Keratinocyte (primary cell): ENCODE measurements at regions not wholly inside any gene's neighbourhood (a gene's known extent, or its start where the extent isn't known, plus 50 kb on each side); places are given as distances from the start of the nearest gene placed in this dataset.

ENCODE experiments used
- DNase-seq: peaks from one replicate; pipeline ENCODE4 v3.0.0-alpha.2; 2011; ENCODE audit warnings: low read depth, missing footprints, low spot score
- FAIRE-seq: peaks from 2 replicates; lab custom pipeline; 2011; peaks lifted over from hg19 to GRCh38; lab: Jason Lieb, UNC
- H2AFZ ChIP-seq: 2 replicates; pipeline ENCODE4 v1.6.0; 2012; ENCODE audit warnings: low read length, control low read depth, inconsistent platforms; ENCODE audit not compliant: control insufficient read depth
- H3K27ac ChIP-seq: 2 replicates; pipeline ENCODE4 v1.5.1; 2011; ENCODE audit warnings: low read length; ENCODE audit not compliant: control insufficient read depth, insufficient read depth
- H3K27me3 ChIP-seq: 3 replicates; pipeline ENCODE4 v1.6.0; 2011; ENCODE audit warnings: low read length; ENCODE audit not compliant: control insufficient read depth, insufficient read depth; ENCODE audit errors: extremely low read depth
- H3K36me3 ChIP-seq, 2 experiments: 2 replicates in 1 of 2; 3 replicates in 1 of 2; pipeline ENCODE4 v1.5.1; 2011; ENCODE audit warnings: low read length in 2 of 2, mild to moderate bottlenecking in 1 of 2; ENCODE audit not compliant: control insufficient read depth in 2 of 2, insufficient read depth in 2 of 2; ENCODE audit errors: extremely low read depth in 1 of 2
- H3K4me1 ChIP-seq: 3 replicates; pipeline ENCODE4 v1.5.1; 2011; ENCODE audit warnings: low read length; ENCODE audit not compliant: control insufficient read depth, insufficient read depth; ENCODE audit errors: extremely low read depth
- H3K4me2 ChIP-seq: 3 replicates; pipeline ENCODE4 v1.6.0; 2011; ENCODE audit warnings: low read depth, low read length; ENCODE audit not compliant: control insufficient read depth, insufficient read depth; ENCODE audit errors: extremely low read depth
- H3K4me3 ChIP-seq, 3 experiments: fragments of 200-600 bp in 1 of 3; sonication (generic) in 1 of 3; 2 replicates in 2 of 3; 3 replicates in 1 of 3; pipeline ENCODE4 v1.5.1; 2011 to 2016; ENCODE audit warnings: low read length in 3 of 3, mild to moderate bottlenecking in 3 of 3, control low read depth in 2 of 3, inconsistent platforms in 1 of 3, low read depth in 1 of 3, mixed read lengths in 1 of 3, mixed run types in 1 of 3, moderate library complexity in 1 of 3; ENCODE audit not compliant: control insufficient read depth in 2 of 3, insufficient read depth in 2 of 3; ENCODE audit errors: extremely low read depth in 1 of 3
- H3K79me2 ChIP-seq: 2 replicates; pipeline ENCODE4 v1.6.0; 2012; ENCODE audit warnings: low read length; ENCODE audit not compliant: control insufficient read depth, insufficient read depth
- H3K9ac ChIP-seq: 3 replicates; pipeline ENCODE4 v1.6.0; 2011; ENCODE audit warnings: low read length; ENCODE audit not compliant: control insufficient read depth, insufficient read depth; ENCODE audit errors: extremely low read depth
- H3K9me1 ChIP-seq: 3 replicates; pipeline ENCODE4 v1.6.0; 2011; ENCODE audit warnings: low read length; ENCODE audit not compliant: control insufficient read depth, insufficient read depth; ENCODE audit errors: extremely low read depth
- H3K9me3 ChIP-seq: 2 replicates; pipeline ENCODE4 v1.5.1; 2012; ENCODE audit warnings: low read depth, low read length; ENCODE audit not compliant: control insufficient read depth
- H4K20me1 ChIP-seq: 3 replicates; pipeline ENCODE4 v1.6.0; 2011; ENCODE audit warnings: low read length; ENCODE audit not compliant: control insufficient read depth, insufficient read depth; ENCODE audit errors: extremely low read depth
- CTCF ChIP-seq, 3 experiments: IDR thresholded peaks in 1 of 3; conservative IDR thresholded peaks in 1 of 3; optimal IDR thresholded peaks in 1 of 3; 2 replicates in 2 of 3; 3 replicates in 1 of 3; pipeline versions ENCODE3 to v1.5.1; 2011; ENCODE audit warnings: low read length in 3 of 3, mild to moderate bottlenecking in 3 of 3, moderate library complexity in 2 of 3, control low read depth in 1 of 3, inconsistent platforms in 1 of 3; ENCODE audit not compliant: insufficient read depth in 2 of 3; ENCODE audit errors: extremely low read depth in 1 of 3
- EZH2 ChIP-seq: IDR thresholded peaks from one replicate; pipeline ENCODE4 v1.6.1; 2012; ENCODE audit warnings: inconsistent platforms, mild to moderate bottlenecking, low read length, moderate library complexity
- dilution Hi-C: fragments of 300-500 bp; cut with MboI; formaldehyde crosslinking; loops from one replicate; pipeline ENCODE4 v1.7.0; 2020; ENCODE audit warnings: low sequenced_read_pairs; ENCODE audit not compliant: extremely low pct_ligation_motif_present

GRCh38 chr20:48392407-48393310 lies 435.1 kb downstream of the PREX1 start:
- Histone ChIP-seq H3K27me3 (peaks cover 15% of the 10 kb centered on the region), H3K9me3 (no peaks in the 10 kb centered on the region), H3K9ac (no peak overlapping the region), H4K20me1 (no peaks in the 10 kb centered on the region), H3K4me1 (no peaks in the 10 kb centered on the region), H2AFZ (no peak overlapping the region), H3K4me3 (no peak overlapping the region), H3K79me2 (no peaks in the 10 kb centered on the region), H3K4me2 (no peak overlapping the region), H3K9me1 (no peaks in the 10 kb centered on the region), H3K27ac (no peak overlapping the region), H3K36me3 (no peaks in the 10 kb centered on the region)
- DNase-seq (no peak), FAIRE-seq (no peak)
- TF ChIP-seq EZH2 (no peak), CTCF (optimal IDR thresholded peaks at IDR 0.05 in 1 of 3, IDR thresholded peaks at IDR 0.05 in 1 of 3, conservative IDR thresholded peaks at IDR 0.05 in 1 of 3; ENCODE audit: extremely low read depth in 1 of 3, insufficient read depth in 2 of 3, low read length in 3 of 3) (no peak)
- dilution Hi-C loops: no loop called here

GRCh38 chr20:48390981-48391380 lies 436.8 kb downstream of the PREX1 start:
- H3K4me1 ChIP-seq: no peaks in the 10 kb centered on the region

More at GRCh38 chr20:48390981-48391380, 436.8 kb downstream of the PREX1 start:
- Histone ChIP-seq H3K27ac (no peak overlapping the region), H3K36me3 (no peaks in the 10 kb centered on the region), H3K9me3 (no peaks in the 10 kb centered on the region), H3K79me2 (no peaks in the 10 kb centered on the region), H3K9me1 (no peaks in the 10 kb centered on the region), H3K4me3 (no peak overlapping the region), H4K20me1 (no peaks in the 10 kb centered on the region), H2AFZ (no peak overlapping the region), H3K4me2 (no peak overlapping the region), H3K9ac (no peak overlapping the region), H3K27me3 (peaks cover 7% of the 10 kb centered on the region)
- FAIRE-seq: no peak
- TF ChIP-seq EZH2 (no peak), CTCF (optimal IDR thresholded peaks at IDR 0.05 in 1 of 3, IDR thresholded peaks at IDR 0.05 in 1 of 3, conservative IDR thresholded peaks at IDR 0.05 in 1 of 3; ENCODE audit: extremely low read depth in 1 of 3, insufficient read depth in 2 of 3, low read length in 3 of 3) (no peak)
- no peak for DNase-seq
- dilution Hi-C loops: no loop called here
